ENCODE measurements at regions not wholly inside any gene's neighbourhood (a gene's known extent, or its start where the extent isn't known, plus 50 kb on each side); places are given as distances from the start of the nearest gene placed in this dataset.

DNA sequence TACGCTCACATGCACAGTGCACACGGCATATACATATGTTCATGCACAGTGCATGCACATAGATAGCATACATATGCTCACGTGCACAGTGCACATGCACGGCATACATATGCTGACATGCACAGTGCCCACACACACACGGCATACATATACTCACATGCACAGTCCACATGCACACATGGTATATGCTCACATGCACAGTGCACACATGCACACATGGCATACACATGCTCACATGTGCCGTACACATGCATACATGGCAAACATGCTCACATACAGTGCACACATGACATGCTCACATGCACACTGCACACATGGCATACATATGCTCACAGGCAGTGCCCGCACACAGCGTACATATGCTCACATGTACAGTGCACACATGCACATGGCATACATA lies 97.7 kb upstream of the CTDP1 start:
- no peaks in the 10 kb centered on the region for H3K36me3 Mint-ChIP-seq (ENCODE audit: low read depth, unreplicated experiment)
- H3K4me3 Mint-ChIP-seq (ENCODE audit: unreplicated experiment) = no peak overlapping the region
- H3K9me3 Mint-ChIP-seq (ENCODE audit: unreplicated experiment) = no peaks in the 10 kb centered on the region
- H3K9me3 ChIP-seq (ENCODE audit: insufficient read depth, low read depth, low read length) = no peaks in the 10 kb centered on the region
- H3K27ac Mint-ChIP-seq (ENCODE audit: unreplicated experiment) = no peak overlapping the region
- peaks cover 6% of the 10 kb centered on the region for H3K27me3 ChIP-seq (ENCODE audit: insufficient read depth, low read length)
- H3K27ac ChIP-seq (ENCODE audit: low read depth, low read length) = no peak overlapping the region
- no peak for TF ChIP-seq EZH2 (IDR thresholded peaks at IDR 0.05; ENCODE audit: insufficient read depth, low read length)
- TF ChIP-seq, protein P1, sequence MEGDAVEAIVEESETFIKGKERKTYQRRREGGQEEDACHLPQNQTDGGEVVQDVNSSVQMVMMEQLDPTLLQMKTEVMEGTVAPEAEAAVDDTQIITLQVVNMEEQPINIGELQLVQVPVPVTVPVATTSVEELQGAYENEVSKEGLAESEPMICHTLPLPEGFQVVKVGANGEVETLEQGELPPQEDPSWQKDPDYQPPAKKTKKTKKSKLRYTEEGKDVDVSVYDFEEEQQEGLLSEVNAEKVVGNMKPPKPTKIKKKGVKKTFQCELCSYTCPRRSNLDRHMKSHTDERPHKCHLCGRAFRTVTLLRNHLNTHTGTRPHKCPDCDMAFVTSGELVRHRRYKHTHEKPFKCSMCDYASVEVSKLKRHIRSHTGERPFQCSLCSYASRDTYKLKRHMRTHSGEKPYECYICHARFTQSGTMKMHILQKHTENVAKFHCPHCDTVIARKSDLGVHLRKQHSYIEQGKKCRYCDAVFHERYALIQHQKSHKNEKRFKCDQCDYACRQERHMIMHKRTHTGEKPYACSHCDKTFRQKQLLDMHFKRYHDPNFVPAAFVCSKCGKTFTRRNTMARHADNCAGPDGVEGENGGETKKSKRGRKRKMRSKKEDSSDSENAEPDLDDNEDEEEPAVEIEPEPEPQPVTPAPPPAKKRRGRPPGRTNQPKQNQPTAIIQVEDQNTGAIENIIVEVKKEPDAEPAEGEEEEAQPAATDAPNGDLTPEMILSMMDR (IDR thresholded peaks at IDR 0.05; ENCODE audit: insufficient read depth, low read depth, low read length) = no peak
- no peak for DNase-seq (ENCODE audit: low read depth)
- H3K9ac ChIP-seq (ENCODE audit: low read length) = no peak overlapping the region
- no peaks in the 10 kb centered on the region for H3K79me2 ChIP-seq (ENCODE audit: insufficient read depth, low read length)
- no peaks in the 10 kb centered on the region for H3K4me1 Mint-ChIP-seq (ENCODE audit: low read depth, unreplicated experiment)
- no peak overlapping the region for H3K4me3 ChIP-seq (ENCODE audit: insufficient read depth, low read depth, low read length)
- no peak for FAIRE-seq
- H3K4me2 ChIP-seq (ENCODE audit: low read length) = no peak overlapping the region
- H4K20me1 ChIP-seq (ENCODE audit: insufficient read depth, low read length) = no peaks in the 10 kb centered on the region
- H3K27me3 Mint-ChIP-seq (ENCODE audit: low read depth, unreplicated experiment) = peaks cover 14% of the 10 kb centered on the region
- no peak overlapping the region for H2AFZ ChIP-seq (ENCODE audit: low read depth, low read length)
- peaks cover 12% of the 10 kb centered on the region for H3K4me1 ChIP-seq (ENCODE audit: insufficient read depth, low read length)
- no peaks in the 10 kb centered on the region for H3K36me3 ChIP-seq (ENCODE audit: insufficient read depth, low read length)

DNA sequence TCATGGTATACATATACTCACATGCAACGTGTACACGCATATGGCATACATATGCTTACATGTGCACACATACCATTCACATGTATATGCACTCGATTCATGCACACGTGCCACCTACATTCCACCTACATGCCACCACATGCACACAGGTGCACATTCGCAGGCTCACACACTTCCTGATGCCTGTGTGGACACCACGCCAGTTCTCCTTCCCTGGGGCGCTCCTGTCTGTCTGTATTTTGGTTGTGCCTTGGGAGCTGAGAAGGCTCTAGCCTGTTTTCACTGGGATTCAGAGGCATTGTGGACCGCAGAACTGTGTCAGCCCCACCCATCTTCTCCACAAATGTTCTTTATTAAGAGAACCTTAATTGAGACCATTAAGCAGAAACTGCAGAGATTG lies 96.6 kb upstream of the CTDP1 start:
- FAIRE-seq (no peak), DNase-seq (ENCODE audit: low read depth) (no peak)
- H3K27me3 ChIP-seq (ENCODE audit: insufficient read depth, low read length) = peaks cover 6% of the 10 kb centered on the region
- no peaks in the 10 kb centered on the region for H3K36me3 ChIP-seq (ENCODE audit: insufficient read depth, low read length)
- H3K4me2 ChIP-seq (ENCODE audit: low read length) = no peak overlapping the region
- Mint-ChIP-seq H3K4me3 (ENCODE audit: unreplicated experiment) (no peak overlapping the region), H3K9me3 (ENCODE audit: unreplicated experiment) (no peaks in the 10 kb centered on the region), H3K4me1 (ENCODE audit: low read depth, unreplicated experiment) (no peaks in the 10 kb centered on the region), H3K36me3 (ENCODE audit: low read depth, unreplicated experiment) (no peaks in the 10 kb centered on the region), H3K27ac (ENCODE audit: unreplicated experiment) (no peak overlapping the region), H3K27me3 (ENCODE audit: low read depth, unreplicated experiment) (peaks cover 16% of the 10 kb centered on the region)
- peaks cover 2% of the 10 kb centered on the region for H3K4me1 ChIP-seq (ENCODE audit: insufficient read depth, low read length)
- no peak overlapping the region for H2AFZ ChIP-seq (ENCODE audit: low read depth, low read length)
- H4K20me1 ChIP-seq (ENCODE audit: insufficient read depth, low read length) = no peaks in the 10 kb centered on the region
- H3K79me2 ChIP-seq (ENCODE audit: insufficient read depth, low read length) = no peaks in the 10 kb centered on the region
- TF ChIP-seq, protein P1 (IDR thresholded peaks at IDR 0.05; ENCODE audit: insufficient read depth, low read depth, low read length) = no peak
- TF ChIP-seq EZH2 (IDR thresholded peaks at IDR 0.05; ENCODE audit: insufficient read depth, low read length) = no peak
- H3K9me3 ChIP-seq (ENCODE audit: insufficient read depth, low read depth, low read length) = no peaks in the 10 kb centered on the region
- no peak overlapping the region for H3K27ac ChIP-seq (ENCODE audit: low read depth, low read length)
- H3K4me3 ChIP-seq (ENCODE audit: insufficient read depth, low read depth, low read length) = no peak overlapping the region
- H3K9ac ChIP-seq (ENCODE audit: low read length) = no peak overlapping the region

DNA sequence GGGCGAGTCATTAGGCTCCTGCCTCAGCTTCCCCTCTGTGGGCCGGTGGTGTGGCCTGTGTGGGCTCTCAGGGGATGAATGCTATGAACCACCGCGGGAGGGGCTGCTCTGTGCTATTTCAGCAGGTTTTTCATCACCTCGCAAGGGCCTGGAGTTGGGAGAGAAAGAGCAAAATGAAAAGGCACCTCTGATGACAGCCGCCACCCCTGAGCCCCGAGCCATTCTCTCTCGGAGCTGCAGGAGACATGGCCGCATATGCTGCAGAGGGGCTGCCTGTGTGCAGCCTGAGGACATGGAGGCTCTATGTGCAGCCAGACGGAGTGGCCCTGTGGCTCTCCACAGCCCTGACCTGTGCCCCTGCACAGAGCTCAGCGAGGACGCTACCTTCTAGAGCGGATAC lies 96.2 kb upstream of the CTDP1 start:
- Histone ChIP-seq H2AFZ (ENCODE audit: low read depth, low read length) (no peak overlapping the region), H3K9me3 (ENCODE audit: insufficient read depth, low read depth, low read length) (no peaks in the 10 kb centered on the region), H3K36me3 (ENCODE audit: insufficient read depth, low read length) (no peaks in the 10 kb centered on the region), H4K20me1 (ENCODE audit: insufficient read depth, low read length) (no peaks in the 10 kb centered on the region), H3K9ac (ENCODE audit: low read length) (no peak overlapping the region), H3K4me2 (ENCODE audit: low read length) (no peak overlapping the region), H3K27me3 (ENCODE audit: insufficient read depth, low read length) (peaks cover 4% of the 10 kb centered on the region), H3K79me2 (ENCODE audit: insufficient read depth, low read length) (no peaks in the 10 kb centered on the region), H3K4me3 (ENCODE audit: insufficient read depth, low read depth, low read length) (no peak overlapping the region), H3K27ac (ENCODE audit: low read depth, low read length) (no peak overlapping the region), H3K4me1 (ENCODE audit: insufficient read depth, low read length) (no peaks in the 10 kb centered on the region)
- no peak overlapping the region for H3K4me3 Mint-ChIP-seq (ENCODE audit: unreplicated experiment)
- peaks cover 14% of the 10 kb centered on the region for H3K27me3 Mint-ChIP-seq (ENCODE audit: low read depth, unreplicated experiment)
- H3K4me1 Mint-ChIP-seq (ENCODE audit: low read depth, unreplicated experiment) = no peaks in the 10 kb centered on the region
- no peak for TF ChIP-seq EZH2 (IDR thresholded peaks at IDR 0.05; ENCODE audit: insufficient read depth, low read length)
- TF ChIP-seq, protein P1 (IDR thresholded peaks at IDR 0.05; ENCODE audit: insufficient read depth, low read depth, low read length) = no peak
- no peak overlapping the region for H3K27ac Mint-ChIP-seq (ENCODE audit: unreplicated experiment)
- no peaks in the 10 kb centered on the region for H3K9me3 Mint-ChIP-seq (ENCODE audit: unreplicated experiment)
- H3K36me3 Mint-ChIP-seq (ENCODE audit: low read depth, unreplicated experiment) = no peaks in the 10 kb centered on the region
- FAIRE-seq (no peak), DNase-seq (ENCODE audit: low read depth) (no peak)

Measured in astrocyte (in vitro differentiated cells and primary cell).